Skeletal muscle tissue (tissue), 3 donors: ENCODE measurements at regions not wholly inside any gene's neighbourhood (a gene's known extent, or its start where the extent isn't known, plus 50 kb on each side); places are given as distances from the start of the nearest gene placed in this dataset.
A peak's percentile ranks its signal among the peaks of the same experiment; 100 is the strongest.

ENCODE experiments used
- H3K27ac ChIP-seq: one replicate; pipeline ENCODE4 v1.7.0; 2013; ENCODE audit warnings: mild to moderate bottlenecking, low read depth, low read length, inconsistent platforms
- H3K27me3 ChIP-seq, 3 donors: one replicate each; pipeline ENCODE4 v1.7.0; 2013; ENCODE audit warnings: low read length in 3 of 3; ENCODE audit not compliant: control insufficient read depth in 3 of 3, insufficient read depth in 3 of 3
- H3K36me3 ChIP-seq, 3 donors: one replicate each; pipeline ENCODE4 v1.7.0; 2013; ENCODE audit warnings: low read length in 3 of 3; ENCODE audit not compliant: control insufficient read depth in 3 of 3, insufficient read depth in 3 of 3
- H3K4me1 ChIP-seq, 3 donors: one replicate each; pipeline ENCODE4 v1.7.0; 2013; ENCODE audit warnings: low read length in 3 of 3, mild to moderate bottlenecking in 3 of 3; ENCODE audit not compliant: control insufficient read depth in 3 of 3, insufficient read depth in 3 of 3
- H3K4me3 ChIP-seq, 3 donors: one replicate each; pipeline ENCODE4 v1.7.0; 2013; ENCODE audit warnings: low read length in 3 of 3
- H3K9ac ChIP-seq, 3 donors: one replicate each; pipeline ENCODE4 v1.7.0; 2013; ENCODE audit warnings: low read length in 3 of 3, mild to moderate bottlenecking in 3 of 3, moderate library complexity in 2 of 3, low read depth in 1 of 3
- H3K9me3 ChIP-seq, 3 donors: one replicate each; pipeline ENCODE4 v1.7.0; 2013; ENCODE audit warnings: low read length in 3 of 3; ENCODE audit not compliant: control insufficient read depth in 3 of 3
- donor health status: Osteomylitis.

- no peaks in the 10 kb centered on the region for H3K4me1 ChIP-seq
- no peak overlapping the region for H3K9ac ChIP-seq
- H3K27ac ChIP-seq = no peak overlapping the region
- H3K4me3 ChIP-seq = no peak overlapping the region
- H3K36me3 ChIP-seq = no peaks in the 10 kb centered on the region
- no peaks in the 10 kb centered on the region for H3K9me3 ChIP-seq
- peaks cover 0 to 3% (median 0%) of the 10 kb centered on the region in 3 donors for H3K27me3 ChIP-seq
Measured at GRCh38 chr9:81833563-81834345, 94.5 kb upstream of the SPATA31D4 start.

DNA sequence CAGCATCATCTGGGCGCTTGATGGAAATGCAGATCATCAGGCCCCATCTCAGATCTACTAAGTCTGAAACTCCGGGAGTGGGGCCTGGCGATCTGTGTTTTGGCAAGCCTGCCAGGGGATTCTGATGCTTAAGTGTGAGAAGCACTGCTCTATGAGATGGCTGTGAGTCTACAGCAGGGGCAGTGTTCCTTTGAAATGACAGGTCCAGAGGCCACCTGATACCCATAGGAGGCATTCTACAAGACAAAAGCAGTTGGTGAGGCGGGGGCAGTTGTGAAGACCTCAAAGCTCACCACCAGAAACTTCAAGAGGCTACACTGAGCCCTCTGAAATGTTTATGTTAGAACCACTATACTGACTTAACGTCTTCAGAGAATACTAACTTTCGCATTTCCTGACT is 86.9 kb upstream of the SPATA31D4 start:
- no peaks in the 10 kb centered on the region for H3K9me3 ChIP-seq
- H3K9ac ChIP-seq = no peak overlapping the region
- H3K4me1 ChIP-seq = no peaks in the 10 kb centered on the region
- no peaks in the 10 kb centered on the region for H3K36me3 ChIP-seq
- no peak overlapping the region for H3K4me3 ChIP-seq
- H3K27me3 ChIP-seq = no peaks in the 10 kb centered on the region
- H3K27ac ChIP-seq = no peak overlapping the region

GRCh38 chr9:81844131-81844567 is 84.1 kb upstream of the SPATA31D4 start:
- Histone ChIP-seq H3K36me3 (no peaks in the 10 kb centered on the region), H3K9me3 (no peaks in the 10 kb centered on the region), H3K27ac (no peak overlapping the region), H3K27me3 (no peaks in the 10 kb centered on the region), H3K4me1 (no peaks in the 10 kb centered on the region), H3K9ac (no peak overlapping the region), H3K4me3 (no peak overlapping the region)

GRCh38 chr9:81847181-81847915 is 80.9 kb upstream of the SPATA31D4 start:
- Histone ChIP-seq H3K4me1 (peaks cover 9 to 13% (median 9%) of the 10 kb centered on the region in 3 donors), H3K9me3 (no peaks in the 10 kb centered on the region), H3K27me3 (no peaks in the 10 kb centered on the region), H3K36me3 (no peaks in the 10 kb centered on the region), H3K9ac (no peak overlapping the region), H3K27ac (no peak overlapping the region), H3K4me3 (no peak overlapping the region)

- Histone ChIP-seq H3K9me3 (no peaks in the 10 kb centered on the region), H3K27me3 (no peaks in the 10 kb centered on the region), H3K36me3 (no peaks in the 10 kb centered on the region), H3K27ac (no peak overlapping the region), H3K4me1 (peaks cover 9 to 13% (median 9%) of the 10 kb centered on the region in 3 donors), H3K9ac (no peak overlapping the region), H3K4me3 (no peak overlapping the region)
Measured at GRCh38 chr9:81848472-81848871, 79.8 kb upstream of the SPATA31D4 start.

DNA sequence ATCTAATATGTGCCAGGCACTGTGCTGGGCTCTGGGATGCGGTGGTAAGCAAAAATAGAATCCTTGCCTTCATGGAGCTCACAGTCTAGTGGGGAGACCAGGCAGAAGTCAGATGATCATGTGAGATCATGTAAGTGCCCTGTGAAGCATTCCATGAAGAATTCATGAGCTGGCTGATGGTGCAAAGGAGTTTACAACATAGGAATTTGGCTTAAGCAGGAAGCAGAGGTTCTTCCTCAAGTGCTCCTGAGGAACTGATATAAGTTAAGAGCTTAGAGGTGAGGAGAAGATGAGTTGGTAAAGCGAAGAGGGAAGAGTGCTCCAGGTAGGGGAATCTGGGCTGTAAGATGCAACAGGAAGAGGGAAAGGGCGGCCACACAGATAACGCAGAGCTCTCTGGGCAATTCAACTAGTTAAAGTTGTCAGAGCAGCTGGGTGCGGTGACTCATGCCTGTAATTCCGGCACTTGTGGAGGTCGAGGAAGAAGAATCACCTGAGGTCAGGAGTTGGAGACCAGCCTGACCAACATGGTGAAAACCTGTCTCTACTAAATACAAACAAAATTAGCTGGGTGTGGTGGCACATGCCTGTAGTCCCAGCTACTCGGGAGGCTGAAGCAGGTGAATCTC is 78.5 kb upstream of the SPATA31D4 start:
- Histone ChIP-seq H3K4me1 (peaks cover 9 to 13% (median 9%) of the 10 kb centered on the region in 3 donors), H3K27ac (no peak overlapping the region), H3K9ac (no peak overlapping the region), H3K36me3 (no peaks in the 10 kb centered on the region), H3K4me3 (no peak overlapping the region), H3K9me3 (no peaks in the 10 kb centered on the region), H3K27me3 (no peaks in the 10 kb centered on the region)

DNA sequence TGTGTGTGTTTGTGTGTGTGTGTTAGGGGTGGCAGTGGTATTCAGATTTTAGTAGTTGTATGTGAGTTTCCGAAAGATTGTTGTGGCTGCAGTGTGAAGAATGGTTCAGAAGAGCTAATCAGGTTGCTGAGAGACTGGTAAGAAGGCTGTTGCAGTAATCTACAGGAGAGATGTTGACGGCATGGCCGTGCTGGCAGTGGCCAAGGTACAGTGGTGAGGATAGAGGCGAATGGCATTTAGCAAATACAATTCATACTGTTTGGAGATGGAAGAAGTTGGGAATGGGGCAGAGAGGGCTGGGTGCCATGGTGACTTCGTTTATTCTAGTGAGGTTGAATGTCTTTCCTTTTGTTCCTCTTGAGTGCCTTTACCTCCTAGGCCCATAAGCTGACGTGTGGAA is 77.5 kb upstream of the SPATA31D4 start:
- H3K36me3 ChIP-seq = no peaks in the 10 kb centered on the region
- no peak overlapping the region for H3K27ac ChIP-seq
- H3K4me3 ChIP-seq = no peak overlapping the region
- H3K9me3 ChIP-seq = no peaks in the 10 kb centered on the region
- no peaks in the 10 kb centered on the region for H3K27me3 ChIP-seq
- H3K4me1 ChIP-seq = peaks cover 9 to 13% (median 9%) of the 10 kb centered on the region in 3 donors
- H3K9ac ChIP-seq = no peak overlapping the region

- H3K9me3 ChIP-seq = no peaks in the 10 kb centered on the region
- peaks cover 9 to 13% (median 9%) of the 10 kb centered on the region in 3 donors for H3K4me1 ChIP-seq
- no peak overlapping the region for H3K9ac ChIP-seq
- peak overlapping the region in 2 of 3 donors; percentile 1 to 30 for H3K4me3 ChIP-seq
- peak overlapping the region; percentile 36 for H3K27ac ChIP-seq
- H3K27me3 ChIP-seq = no peaks in the 10 kb centered on the region
- H3K36me3 ChIP-seq = no peaks in the 10 kb centered on the region
Measured at GRCh38 chr9:81851340-81851739, 76.9 kb upstream of the SPATA31D4 start.

- no peak overlapping the region for H3K4me3 ChIP-seq
- no peak overlapping the region for H3K9ac ChIP-seq
- no peaks in the 10 kb centered on the region for H3K9me3 ChIP-seq
- H3K36me3 ChIP-seq = no peaks in the 10 kb centered on the region
- no peaks in the 10 kb centered on the region for H3K27me3 ChIP-seq
- no peak overlapping the region for H3K27ac ChIP-seq
- H3K4me1 ChIP-seq = peaks cover 9 to 13% (median 9%) of the 10 kb centered on the region in 3 donors
Measured at GRCh38 chr9:81852820-81853219, 75.4 kb upstream of the SPATA31D4 start.

DNA sequence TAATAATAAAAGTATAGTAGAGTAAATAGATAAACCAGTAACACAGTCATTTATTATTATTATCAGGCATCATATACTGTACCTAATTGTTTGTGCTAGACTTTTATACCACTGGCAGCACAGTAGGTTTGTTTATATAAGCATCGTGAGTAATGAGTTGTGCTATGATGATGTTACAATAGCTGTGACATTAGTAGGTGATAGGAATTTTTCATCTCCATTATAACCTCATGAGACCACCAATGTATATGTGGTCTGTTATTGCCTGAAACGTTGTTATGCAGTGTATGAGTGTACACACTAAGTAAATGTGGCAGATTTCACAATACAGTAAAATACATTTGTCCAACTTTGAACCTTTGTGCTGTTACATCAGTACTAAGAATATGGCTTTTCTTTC is 72.7 kb upstream of the SPATA31D4 start:
- H3K27me3 ChIP-seq = no peaks in the 10 kb centered on the region
- no peak overlapping the region for H3K9ac ChIP-seq
- H3K4me1 ChIP-seq = peaks cover 9 to 11% (median 9%) of the 10 kb centered on the region in 3 donors
- H3K27ac ChIP-seq = no peak overlapping the region
- no peaks in the 10 kb centered on the region for H3K36me3 ChIP-seq
- no peak overlapping the region for H3K4me3 ChIP-seq
- H3K9me3 ChIP-seq = no peaks in the 10 kb centered on the region
